ENCODE measurements at regions not wholly inside any gene's neighbourhood (a gene's known extent, or its start where the extent isn't known, plus 50 kb on each side); places are given as distances from the start of the nearest gene placed in this dataset.

GRCh38 chr15:46296797-46297196 lies 662.0 kb downstream of the SQOR start:
- no peaks in the 10 kb centered on the region for H3K36me3 ChIP-seq (ENCODE audit: control insufficient read depth, insufficient read depth, low read length)
- 88% methylated on average over 1 of the region's 2 CpGs for WGBS (ENCODE audit: insufficient coverage)
- no peak overlapping the region for H3K4me3 ChIP-seq (ENCODE audit: low read depth, low read length)
- no peak overlapping the region for H3K27ac ChIP-seq (ENCODE audit: low read depth, low read length)
- H3K27me3 ChIP-seq (ENCODE audit: control insufficient read depth, insufficient read depth, low read length) = no peaks in the 10 kb centered on the region
- H3K4me1 ChIP-seq (ENCODE audit: control insufficient read depth, insufficient read depth, low read length) = no peaks in the 10 kb centered on the region
- no peaks in the 10 kb centered on the region for H3K9me3 ChIP-seq (ENCODE audit: control insufficient read depth, insufficient read depth, low read length)
- no peak for DNase-seq (ENCODE audit: low read depth in 4 of 6, low spot score in 6 of 6)

- no peak overlapping the region for H3K27ac ChIP-seq (ENCODE audit: low read depth, low read length)
- no peaks in the 10 kb centered on the region for H3K27me3 ChIP-seq (ENCODE audit: control insufficient read depth, insufficient read depth, low read length)
- H3K36me3 ChIP-seq (ENCODE audit: control insufficient read depth, insufficient read depth, low read length) = no peaks in the 10 kb centered on the region
- no peak overlapping the region for H3K4me3 ChIP-seq (ENCODE audit: low read depth, low read length)
- WGBS (ENCODE audit: insufficient coverage) = no CpG with 5 or more reads among the region's 3 CpGs
- DNase-seq (ENCODE audit: low read depth in 4 of 6, low spot score in 6 of 6) = no peak
- no peaks in the 10 kb centered on the region for H3K9me3 ChIP-seq (ENCODE audit: control insufficient read depth, insufficient read depth, low read length)
- H3K4me1 ChIP-seq (ENCODE audit: control insufficient read depth, insufficient read depth, low read length) = no peaks in the 10 kb centered on the region
These were observed 662.9 kb downstream of the SQOR start for GRCh38 chr15:46297766-46298165.

GRCh38 chr15:46300716-46301115 lies 665.9 kb downstream of the SQOR start:
- no peaks in the 10 kb centered on the region for H3K36me3 ChIP-seq (ENCODE audit: control insufficient read depth, insufficient read depth, low read length)
- H3K9me3 ChIP-seq (ENCODE audit: control insufficient read depth, insufficient read depth, low read length) = no peaks in the 10 kb centered on the region
- no peaks in the 10 kb centered on the region for H3K4me1 ChIP-seq (ENCODE audit: control insufficient read depth, insufficient read depth, low read length)
- DNase-seq (ENCODE audit: low read depth in 4 of 6, low spot score in 6 of 6) = no peak
- WGBS (ENCODE audit: insufficient coverage) = 80% methylated on average over 2 of the region's 6 CpGs
- H3K27ac ChIP-seq (ENCODE audit: low read depth, low read length) = no peak overlapping the region
- no peaks in the 10 kb centered on the region for H3K27me3 ChIP-seq (ENCODE audit: control insufficient read depth, insufficient read depth, low read length)
- H3K4me3 ChIP-seq (ENCODE audit: low read depth, low read length) = no peak overlapping the region

DNA sequence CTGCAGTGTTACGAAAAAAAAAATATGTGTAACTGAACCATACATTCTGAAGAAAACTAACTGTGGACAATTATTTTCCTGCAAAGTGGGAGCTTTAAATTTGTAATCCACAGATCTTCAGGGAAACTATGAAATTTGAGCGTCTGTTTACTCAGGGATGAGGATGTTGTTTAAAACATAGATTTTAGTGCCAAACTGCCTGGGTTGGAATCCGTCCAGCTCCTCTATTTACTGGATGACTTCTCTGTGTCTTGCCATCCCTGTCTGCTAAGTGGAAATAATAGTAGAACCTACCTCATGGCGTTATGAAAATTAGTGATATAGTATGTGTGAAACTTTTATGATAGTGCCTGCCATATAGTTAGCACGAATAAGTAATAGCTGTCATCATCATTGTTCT lies 666.5 kb downstream of the SQOR start:
- H3K4me1 ChIP-seq (ENCODE audit: control insufficient read depth, insufficient read depth, low read length) = no peaks in the 10 kb centered on the region
- H3K27me3 ChIP-seq (ENCODE audit: control insufficient read depth, insufficient read depth, low read length) = no peaks in the 10 kb centered on the region
- H3K27ac ChIP-seq (ENCODE audit: low read depth, low read length) = no peak overlapping the region
- H3K9me3 ChIP-seq (ENCODE audit: control insufficient read depth, insufficient read depth, low read length) = no peaks in the 10 kb centered on the region
- no peak overlapping the region for H3K4me3 ChIP-seq (ENCODE audit: low read depth, low read length)
- no peaks in the 10 kb centered on the region for H3K36me3 ChIP-seq (ENCODE audit: control insufficient read depth, insufficient read depth, low read length)
- 44% methylated on average over 2 of the region's 5 CpGs for WGBS (ENCODE audit: insufficient coverage)
- DNase-seq (ENCODE audit: low read depth in 4 of 6, low spot score in 6 of 6) = no peak

- H3K27me3 ChIP-seq (ENCODE audit: control insufficient read depth, insufficient read depth, low read length) = no peaks in the 10 kb centered on the region
- peak in 1 of 6 donors; percentile 76 for DNase-seq (ENCODE audit: low read depth in 4 of 6, low spot score in 6 of 6)
- no peaks in the 10 kb centered on the region for H3K4me1 ChIP-seq (ENCODE audit: control insufficient read depth, insufficient read depth, low read length)
- no peak overlapping the region for H3K4me3 ChIP-seq (ENCODE audit: low read depth, low read length)
- H3K27ac ChIP-seq (ENCODE audit: low read depth, low read length) = no peak overlapping the region
- WGBS (ENCODE audit: insufficient coverage) = no CpG with 5 or more reads among the region's 6 CpGs
- H3K9me3 ChIP-seq (ENCODE audit: control insufficient read depth, insufficient read depth, low read length) = no peaks in the 10 kb centered on the region
- H3K36me3 ChIP-seq (ENCODE audit: control insufficient read depth, insufficient read depth, low read length) = no peaks in the 10 kb centered on the region
These were observed 667.0 kb downstream of the SQOR start for GRCh38 chr15:46301826-46302225.

GRCh38 chr15:46304321-46304720 lies 669.5 kb downstream of the SQOR start:
- H3K36me3 ChIP-seq (ENCODE audit: control insufficient read depth, insufficient read depth, low read length) = no peaks in the 10 kb centered on the region
- no peak for DNase-seq (ENCODE audit: low read depth in 4 of 6, low spot score in 6 of 6)
- H3K4me3 ChIP-seq (ENCODE audit: low read depth, low read length) = no peak overlapping the region
- H3K27ac ChIP-seq (ENCODE audit: low read depth, low read length) = no peak overlapping the region
- H3K4me1 ChIP-seq (ENCODE audit: control insufficient read depth, insufficient read depth, low read length) = no peaks in the 10 kb centered on the region
- no peaks in the 10 kb centered on the region for H3K9me3 ChIP-seq (ENCODE audit: control insufficient read depth, insufficient read depth, low read length)
- H3K27me3 ChIP-seq (ENCODE audit: control insufficient read depth, insufficient read depth, low read length) = no peaks in the 10 kb centered on the region
- WGBS (ENCODE audit: insufficient coverage) = 100% methylated on average over 2 of the region's 4 CpGs

GRCh38 chr15:46307746-46308145 lies 672.9 kb downstream of the SQOR start:
- no peaks in the 10 kb centered on the region for H3K36me3 ChIP-seq (ENCODE audit: control insufficient read depth, insufficient read depth, low read length)
- H3K4me3 ChIP-seq (ENCODE audit: low read depth, low read length) = no peak overlapping the region
- H3K9me3 ChIP-seq (ENCODE audit: control insufficient read depth, insufficient read depth, low read length) = no peaks in the 10 kb centered on the region
- 85% methylated on average over 3 of the region's 4 CpGs for WGBS (ENCODE audit: insufficient coverage)
- H3K27ac ChIP-seq (ENCODE audit: low read depth, low read length) = no peak overlapping the region
- H3K4me1 ChIP-seq (ENCODE audit: control insufficient read depth, insufficient read depth, low read length) = no peaks in the 10 kb centered on the region
- DNase-seq (ENCODE audit: low read depth in 4 of 6, low spot score in 6 of 6) = no peak
- H3K27me3 ChIP-seq (ENCODE audit: control insufficient read depth, insufficient read depth, low read length) = no peaks in the 10 kb centered on the region

GRCh38 chr15:46309914-46310313 lies 675.1 kb downstream of the SQOR start:
- 82% methylated on average over 3 of the region's 3 CpGs for WGBS (ENCODE audit: insufficient coverage)
- peak in 1 of 6 donors; percentile 50 for DNase-seq (ENCODE audit: low read depth in 4 of 6, low spot score in 6 of 6)
- no peak overlapping the region for H3K27ac ChIP-seq (ENCODE audit: low read depth, low read length)
- H3K4me1 ChIP-seq (ENCODE audit: control insufficient read depth, insufficient read depth, low read length) = peaks cover 3% of the 10 kb centered on the region
- H3K4me3 ChIP-seq (ENCODE audit: low read depth, low read length) = no peak overlapping the region
- H3K9me3 ChIP-seq (ENCODE audit: control insufficient read depth, insufficient read depth, low read length) = no peaks in the 10 kb centered on the region
- no peaks in the 10 kb centered on the region for H3K27me3 ChIP-seq (ENCODE audit: control insufficient read depth, insufficient read depth, low read length)
- H3K36me3 ChIP-seq (ENCODE audit: control insufficient read depth, insufficient read depth, low read length) = no peaks in the 10 kb centered on the region

- Histone ChIP-seq H3K4me1 (ENCODE audit: control insufficient read depth, insufficient read depth, low read length) (peaks cover 6% of the 10 kb centered on the region), H3K36me3 (ENCODE audit: control insufficient read depth, insufficient read depth, low read length) (no peaks in the 10 kb centered on the region)
These were observed 677.4 kb downstream of the SQOR start for GRCh38 chr15:46312133-46312740.

GRCh38 chr15:46315434-46315833 lies 680.6 kb downstream of the SQOR start:
- Histone ChIP-seq H3K36me3 (ENCODE audit: control insufficient read depth, insufficient read depth, low read length) (no peaks in the 10 kb centered on the region), H3K4me3 (ENCODE audit: low read depth, low read length) (no peak overlapping the region), H3K27me3 (ENCODE audit: control insufficient read depth, insufficient read depth, low read length) (no peaks in the 10 kb centered on the region), H3K4me1 (ENCODE audit: control insufficient read depth, insufficient read depth, low read length) (peaks cover 6% of the 10 kb centered on the region), H3K9me3 (ENCODE audit: control insufficient read depth, insufficient read depth, low read length) (no peaks in the 10 kb centered on the region), H3K27ac (ENCODE audit: low read depth, low read length) (no peak overlapping the region)
- no CpG with 5 or more reads among the region's 3 CpGs for WGBS (ENCODE audit: insufficient coverage)
- peak in 1 of 6 donors; percentile 65 for DNase-seq (ENCODE audit: low read depth in 4 of 6, low spot score in 6 of 6)

More at GRCh38 chr15:46312133-46312740, 677.4 kb downstream of the SQOR start:
- H3K9me3 ChIP-seq (ENCODE audit: control insufficient read depth, insufficient read depth, low read length) = no peaks in the 10 kb centered on the region
- H3K4me3 ChIP-seq (ENCODE audit: low read depth, low read length) = no peak overlapping the region
- 37% methylated on average over 2 of the region's 2 CpGs for WGBS (ENCODE audit: insufficient coverage)
- H3K27me3 ChIP-seq (ENCODE audit: control insufficient read depth, insufficient read depth, low read length) = no peaks in the 10 kb centered on the region
- DNase-seq (ENCODE audit: low read depth in 4 of 6, low spot score in 6 of 6) = peak; percentile 68 to 97 (median 84)
- H3K27ac ChIP-seq (ENCODE audit: low read depth, low read length) = no peak overlapping the region

All from spinal cord (tissue), 9 donors.